HAP-1 (cell line): ENCODE measurements at regions not wholly inside any gene's neighbourhood (a gene's known extent, or its start where the extent isn't known, plus 50 kb on each side); places are given as distances from the start of the nearest gene placed in this dataset.

Experiments used
- DNase-seq, 2 experiments: peaks; one replicate each; pipeline ENCODE4 v3.0.0-alpha.2; 2016 to 2020; ENCODE audit warnings: low spot score in 2 of 2
- H3K27me3 ChIP-seq: fragments of 250-450 bp; sonication (Bioruptor Pico); 2 replicates; pipeline ENCODE4 v1.5.1; 2020; ENCODE audit warnings: low read depth, mild to moderate bottlenecking, moderate library complexity
- H3K36me3 ChIP-seq: fragments of 250-450 bp; sonication (Bioruptor Pico); replicated peaks from 2 replicates; pipeline ENCODE4 v1.5.1; 2020; ENCODE audit warnings: mild to moderate bottlenecking
- H3K4me1 ChIP-seq: fragments of 250-450 bp; sonication (Bioruptor Pico); 2 replicates; pipeline ENCODE4 v1.5.1; 2020; ENCODE audit warnings: mild to moderate bottlenecking
- H3K4me3 ChIP-seq: fragments of 250-450 bp; sonication (Bioruptor Pico); 2 replicates; pipeline ENCODE4 v1.5.1; 2020; ENCODE audit warnings: mild to moderate bottlenecking, moderate library complexity
- H3K9me3 ChIP-seq: fragments of 250-450 bp; sonication (Bioruptor Pico); 2 replicates; pipeline ENCODE4 v1.5.1; 2020; ENCODE audit warnings: mild to moderate bottlenecking, moderate library complexity
- in situ Hi-C: fragments of 300-500 bp; cut with MboI; formaldehyde crosslinking; loops from 3 replicates; pipeline ENCODE4 v1.14.3; 2020; ENCODE audit warnings: low sequenced_read_pairs, inconsistent platforms, mixed read lengths

DNA sequence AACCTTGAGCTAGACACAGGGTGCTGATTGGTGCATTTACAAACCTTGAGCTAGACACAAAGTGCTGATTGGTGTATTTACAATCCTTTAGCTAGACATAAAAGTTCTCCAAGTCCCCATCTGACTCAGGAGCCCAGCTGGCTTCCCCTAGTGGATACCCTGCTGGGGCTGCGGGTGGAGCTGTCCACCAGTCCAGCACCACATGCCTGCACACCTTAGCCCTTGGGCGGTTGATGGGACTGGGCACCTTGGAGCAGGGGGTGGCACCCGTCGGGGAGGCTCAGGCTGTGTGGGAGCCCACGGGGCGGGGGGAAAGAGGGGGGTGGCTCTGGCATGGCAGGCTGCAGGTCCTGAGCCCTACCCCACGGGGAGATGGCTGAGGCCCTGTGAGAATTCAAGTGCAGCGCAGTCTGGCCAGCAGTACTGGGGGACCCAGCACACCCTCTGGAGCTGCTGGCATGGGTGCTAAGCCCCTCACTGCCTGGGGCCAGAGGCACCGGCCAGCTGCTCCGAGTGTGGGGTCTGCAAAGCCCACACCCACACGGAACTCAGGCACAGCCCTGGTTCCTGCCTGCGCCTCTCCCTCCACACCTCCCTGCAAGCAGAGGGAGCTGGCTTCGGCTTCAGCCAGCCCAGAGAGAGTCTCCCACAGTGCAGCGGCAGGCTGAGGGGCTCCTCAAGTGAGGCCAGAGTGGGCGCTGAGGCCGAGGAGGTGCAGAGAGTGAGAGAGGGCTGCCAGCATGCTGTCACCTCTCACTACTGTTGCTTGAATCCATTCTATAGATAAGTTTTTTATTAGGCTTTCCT lies 369.8 kb upstream of the SMIM30 start:
- DNase-seq = no peak
- Histone ChIP-seq H3K4me3 (no peak overlapping the region), H3K4me1 (no peaks in the 10 kb centered on the region), H3K27me3 (no peaks in the 10 kb centered on the region), H3K9me3 (no peaks in the 10 kb centered on the region), H3K36me3 (no peaks in the 10 kb centered on the region)
- in situ Hi-C loops = no loop called here

DNA sequence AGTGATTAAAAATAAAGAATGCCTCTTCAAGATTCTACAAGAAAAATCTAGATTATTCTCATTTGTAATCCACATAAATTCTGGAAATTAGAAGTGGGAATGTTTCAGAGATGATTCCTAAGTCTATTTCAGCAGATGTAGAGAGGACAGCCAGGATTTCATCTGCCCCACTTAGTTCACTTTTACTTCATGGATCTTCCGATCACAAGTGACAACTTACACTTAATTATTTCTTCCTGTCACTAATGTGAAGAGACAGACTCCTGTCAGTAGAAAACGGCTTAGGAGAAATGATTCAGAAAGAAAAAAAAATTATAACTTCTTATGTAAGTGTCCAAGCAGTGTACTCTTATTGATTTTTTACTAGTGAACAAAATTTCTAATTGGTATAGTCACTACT lies 368.2 kb upstream of the SMIM30 start:
- H3K4me3 ChIP-seq = no peak overlapping the region
- H3K9me3 ChIP-seq = no peaks in the 10 kb centered on the region
- in situ Hi-C loops = no loop called here
- no peak for DNase-seq
- no peaks in the 10 kb centered on the region for H3K27me3 ChIP-seq
- H3K4me1 ChIP-seq = no peaks in the 10 kb centered on the region
- no peaks in the 10 kb centered on the region for H3K36me3 ChIP-seq

DNA sequence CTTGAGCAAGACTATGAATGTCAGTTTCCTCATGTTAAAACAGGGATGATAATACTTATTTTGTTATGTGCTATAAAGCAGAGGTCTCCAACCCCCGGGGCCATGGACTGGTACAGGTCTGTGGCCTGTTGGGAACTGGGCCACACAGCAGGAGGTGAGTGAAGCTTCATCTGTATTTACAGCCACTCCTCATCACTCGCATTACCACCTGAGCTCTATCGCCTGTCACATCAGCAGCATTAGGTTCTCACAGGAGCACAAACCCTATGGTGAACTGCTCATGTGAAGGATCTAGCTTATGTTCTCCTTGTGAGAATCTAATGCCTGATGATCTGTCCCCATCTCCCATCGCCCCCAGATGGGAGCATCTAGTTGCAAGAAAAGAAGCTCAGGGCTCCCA lies 365.3 kb upstream of the SMIM30 start:
- Histone ChIP-seq H3K27me3 (no peaks in the 10 kb centered on the region), H3K36me3 (no peaks in the 10 kb centered on the region), H3K9me3 (no peaks in the 10 kb centered on the region), H3K4me3 (no peak overlapping the region), H3K4me1 (no peaks in the 10 kb centered on the region)
- no peak for DNase-seq
- in situ Hi-C loops = no loop called here

DNA sequence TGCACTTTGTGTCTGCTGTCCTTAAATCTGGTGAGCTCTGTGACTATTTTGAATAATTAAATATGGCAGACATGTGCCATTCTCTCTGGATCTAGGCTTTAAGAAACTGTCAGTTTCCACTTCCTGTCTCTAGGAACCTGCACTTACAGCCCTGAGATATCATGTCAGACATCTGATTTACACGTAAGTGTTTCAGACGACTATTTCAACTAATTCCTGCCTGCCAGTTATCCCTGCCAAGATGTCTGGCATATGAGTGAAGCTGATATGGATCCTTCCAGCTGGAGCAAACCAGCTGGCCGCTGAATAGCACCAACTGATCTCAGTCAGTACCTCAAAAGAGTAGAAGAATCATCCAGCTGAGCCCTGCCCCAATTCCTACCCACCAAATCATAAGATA lies 362.2 kb upstream of the SMIM30 start:
- H3K27me3 ChIP-seq = no peaks in the 10 kb centered on the region
- in situ Hi-C loops = no loop called here
- DNase-seq = no peak
- H3K36me3 ChIP-seq = no peaks in the 10 kb centered on the region
- no peaks in the 10 kb centered on the region for H3K4me1 ChIP-seq
- H3K9me3 ChIP-seq = no peaks in the 10 kb centered on the region
- H3K4me3 ChIP-seq = no peak overlapping the region

DNA sequence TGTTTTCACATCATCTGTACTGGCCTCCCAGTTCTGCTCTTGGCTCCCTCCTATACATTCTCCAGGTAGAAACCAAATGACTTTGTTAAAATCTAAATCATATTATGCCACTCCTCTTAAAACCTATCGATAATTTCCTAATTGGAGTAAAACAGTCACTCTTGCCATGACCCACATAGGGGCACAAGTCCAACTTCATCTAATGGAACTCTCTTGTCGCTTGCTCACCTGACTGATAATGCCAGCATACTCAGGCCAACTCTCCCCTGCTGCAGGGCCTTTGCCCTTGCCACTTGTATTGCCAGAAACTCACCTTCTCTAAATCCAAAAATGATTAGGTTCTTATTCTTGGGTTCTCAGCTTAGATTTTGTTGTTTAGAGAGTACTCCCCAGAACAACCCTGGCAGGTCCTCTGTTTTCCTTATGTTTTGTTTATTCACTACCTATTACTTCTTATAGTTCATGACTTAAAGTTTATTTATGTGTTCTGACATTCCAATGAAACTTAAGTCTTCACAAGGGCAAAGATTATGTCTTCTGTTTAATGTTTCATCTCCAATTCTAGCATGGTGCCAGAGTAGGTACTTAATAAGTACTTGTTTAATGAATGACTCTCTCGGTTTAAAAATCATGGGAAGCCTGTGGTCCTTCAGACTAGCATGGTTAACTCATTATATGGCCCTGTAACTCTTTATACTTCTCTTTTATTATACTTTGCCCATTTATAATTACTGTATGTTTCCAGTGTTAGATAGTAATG lies 345.9 kb upstream of the SMIM30 start:
- DNase-seq = no peak
- in situ Hi-C loops = no loop called here
- H3K4me1 ChIP-seq = no peaks in the 10 kb centered on the region

DNA sequence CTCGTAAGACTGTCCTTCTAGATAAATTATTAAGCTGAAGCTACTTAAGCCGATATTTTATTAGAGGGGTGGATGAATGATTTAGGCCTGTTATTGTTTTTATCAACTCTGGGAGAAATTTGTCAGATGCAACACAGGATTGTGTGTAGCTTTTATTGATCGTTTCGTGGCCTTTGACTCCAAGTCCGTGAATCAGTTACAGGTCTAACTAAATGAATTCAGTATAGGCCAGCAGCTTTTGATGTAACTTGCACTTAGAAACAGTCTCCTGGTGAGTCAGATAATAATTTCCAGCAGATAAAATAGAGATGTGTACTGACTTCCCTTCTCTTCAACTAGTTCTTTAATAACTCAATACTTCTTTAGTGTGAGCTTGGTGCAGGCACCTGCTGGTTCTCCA lies 341.7 kb upstream of the SMIM30 start:
- H3K4me1 ChIP-seq = no peaks in the 10 kb centered on the region
- in situ Hi-C loops = no loop called here
- no peaks in the 10 kb centered on the region for H3K27me3 ChIP-seq
- no peaks in the 10 kb centered on the region for H3K36me3 ChIP-seq
- no peak overlapping the region for H3K4me3 ChIP-seq
- no peaks in the 10 kb centered on the region for H3K9me3 ChIP-seq
- no peak for DNase-seq

More for the DNA sequence above, 345.9 kb upstream of the SMIM30 start:
- Histone ChIP-seq H3K9me3 (no peaks in the 10 kb centered on the region), H3K36me3 (no peaks in the 10 kb centered on the region), H3K4me3 (no peak overlapping the region), H3K27me3 (no peaks in the 10 kb centered on the region)

DNA sequence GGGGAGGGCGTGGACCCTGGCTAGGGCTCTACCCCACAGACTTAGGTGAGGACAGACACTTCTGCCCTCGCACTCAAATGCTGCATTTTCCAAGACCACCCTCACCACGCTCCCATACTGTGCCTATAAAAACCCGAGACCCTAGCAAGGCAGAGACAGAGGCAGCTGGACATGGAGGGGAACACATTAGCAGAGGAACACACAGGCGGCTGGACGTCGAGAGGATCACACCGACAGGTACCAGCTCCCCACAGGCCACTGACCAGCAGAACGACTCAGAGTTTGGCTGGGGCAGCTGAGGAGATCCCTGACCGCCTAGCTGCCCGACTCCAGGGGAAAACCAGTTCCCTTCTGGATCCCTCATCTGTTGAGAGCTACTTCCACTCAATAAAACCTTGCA lies 338.2 kb upstream of the SMIM30 start:
- H3K4me1 ChIP-seq = no peaks in the 10 kb centered on the region
- no peaks in the 10 kb centered on the region for H3K36me3 ChIP-seq
- H3K9me3 ChIP-seq = no peaks in the 10 kb centered on the region
- in situ Hi-C loops = no loop called here
- no peaks in the 10 kb centered on the region for H3K27me3 ChIP-seq
- H3K4me3 ChIP-seq = no peak overlapping the region
- DNase-seq = no peak

DNA sequence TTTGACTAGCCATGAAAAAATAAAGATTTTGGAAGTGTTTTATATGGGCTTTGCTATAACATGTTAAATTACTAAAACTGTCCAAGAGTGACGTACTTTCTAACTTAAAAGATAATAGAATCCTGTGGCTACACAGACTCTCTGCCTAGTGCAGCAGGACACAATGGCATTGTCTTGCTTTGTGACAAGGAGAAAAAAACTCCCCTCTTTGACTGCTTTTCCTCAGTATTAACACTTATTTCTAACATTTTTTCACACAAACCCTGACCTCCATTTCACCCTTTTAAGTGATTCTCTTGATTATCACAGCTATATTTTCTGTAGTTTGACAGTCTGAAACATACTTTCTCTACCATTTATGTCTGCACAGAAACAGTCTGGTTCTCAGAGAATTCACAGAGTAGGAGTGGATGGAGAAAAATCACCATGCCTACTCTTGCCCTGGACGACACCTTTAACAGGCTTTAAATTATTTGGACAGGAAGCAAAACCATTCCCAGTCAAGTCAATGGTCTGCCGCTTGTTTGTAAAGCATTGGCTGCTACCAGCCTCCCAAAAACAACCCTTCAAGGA lies 336.3 kb upstream of the SMIM30 start:
- no peaks in the 10 kb centered on the region for H3K9me3 ChIP-seq
- no peak overlapping the region for H3K4me3 ChIP-seq
- in situ Hi-C loops = no loop called here
- DNase-seq = no peak
- H3K36me3 ChIP-seq = no peaks in the 10 kb centered on the region
- no peaks in the 10 kb centered on the region for H3K27me3 ChIP-seq
- H3K4me1 ChIP-seq = no peaks in the 10 kb centered on the region

DNA sequence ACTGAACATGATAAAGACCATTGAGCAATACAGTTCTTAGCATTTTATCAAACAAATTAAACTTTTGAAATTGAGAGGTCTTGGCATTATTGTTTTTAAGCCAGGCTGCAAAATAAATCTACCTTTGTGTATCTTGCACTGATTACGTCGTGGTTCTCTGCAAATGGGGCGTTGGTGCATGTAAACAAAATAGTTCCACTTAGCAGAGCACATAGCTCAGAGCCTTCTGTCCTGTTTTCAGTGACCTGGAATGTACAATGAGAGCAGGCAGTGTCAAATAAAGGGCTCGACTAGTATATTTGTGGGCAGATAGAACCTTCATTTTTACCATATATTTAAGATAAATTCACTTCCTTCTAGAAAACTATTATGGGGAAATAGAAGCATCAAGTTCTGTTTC lies 333.9 kb upstream of the SMIM30 start:
- no peaks in the 10 kb centered on the region for H3K27me3 ChIP-seq
- no peak for DNase-seq
- H3K4me1 ChIP-seq = no peaks in the 10 kb centered on the region
- in situ Hi-C loops = no loop called here
- no peaks in the 10 kb centered on the region for H3K36me3 ChIP-seq
- H3K4me3 ChIP-seq = no peak overlapping the region
- no peaks in the 10 kb centered on the region for H3K9me3 ChIP-seq

DNA sequence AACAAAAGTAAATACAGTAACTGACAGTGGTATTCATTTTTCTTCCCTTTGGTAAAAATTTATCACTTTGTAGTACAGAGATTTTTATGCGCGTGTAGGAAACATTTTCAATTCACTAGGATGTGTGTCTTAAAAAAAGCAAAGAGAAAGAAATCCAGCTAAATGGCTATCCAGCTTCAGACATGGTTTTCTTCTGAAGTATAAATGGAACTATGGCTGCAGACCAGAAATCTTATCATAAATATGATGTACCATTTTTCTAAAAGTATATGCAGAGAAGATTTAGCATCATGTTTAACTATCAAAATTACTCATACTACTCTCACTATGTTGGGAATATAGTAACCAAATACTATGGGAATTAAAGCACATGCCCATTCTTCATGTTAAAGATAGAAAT lies 328.4 kb upstream of the SMIM30 start:
- in situ Hi-C loops = no loop called here
- no peak overlapping the region for H3K4me3 ChIP-seq

DNA sequence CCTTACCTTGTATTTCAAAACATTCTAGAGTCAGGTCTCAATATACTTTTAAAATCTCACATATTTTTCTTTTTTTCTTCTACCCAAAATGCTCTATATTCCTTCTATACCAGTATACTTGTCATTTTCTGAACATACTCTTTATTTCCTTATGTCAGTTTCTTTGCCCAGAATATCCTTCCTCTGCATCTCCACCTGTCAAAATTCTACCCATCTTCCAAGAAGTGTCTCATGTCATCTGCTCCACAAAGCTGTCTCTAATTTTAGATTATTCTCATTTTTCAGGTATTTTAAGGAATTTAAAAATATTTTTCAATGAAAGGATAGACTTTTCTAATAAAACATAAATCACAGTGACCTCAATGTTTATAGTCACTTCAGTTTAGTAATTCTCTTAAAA lies 328.0 kb upstream of the SMIM30 start:
- H3K36me3 ChIP-seq = no peaks in the 10 kb centered on the region
- H3K4me1 ChIP-seq = no peaks in the 10 kb centered on the region
- in situ Hi-C loops = no loop called here
- no peaks in the 10 kb centered on the region for H3K9me3 ChIP-seq
- no peak overlapping the region for H3K4me3 ChIP-seq
- no peak for DNase-seq
- no peaks in the 10 kb centered on the region for H3K27me3 ChIP-seq

More for the DNA sequence above, 328.4 kb upstream of the SMIM30 start:
- DNase-seq = no peak
- H3K9me3 ChIP-seq = no peaks in the 10 kb centered on the region
- H3K36me3 ChIP-seq = no peaks in the 10 kb centered on the region
- H3K27me3 ChIP-seq = no peaks in the 10 kb centered on the region
- H3K4me1 ChIP-seq = no peaks in the 10 kb centered on the region

DNA sequence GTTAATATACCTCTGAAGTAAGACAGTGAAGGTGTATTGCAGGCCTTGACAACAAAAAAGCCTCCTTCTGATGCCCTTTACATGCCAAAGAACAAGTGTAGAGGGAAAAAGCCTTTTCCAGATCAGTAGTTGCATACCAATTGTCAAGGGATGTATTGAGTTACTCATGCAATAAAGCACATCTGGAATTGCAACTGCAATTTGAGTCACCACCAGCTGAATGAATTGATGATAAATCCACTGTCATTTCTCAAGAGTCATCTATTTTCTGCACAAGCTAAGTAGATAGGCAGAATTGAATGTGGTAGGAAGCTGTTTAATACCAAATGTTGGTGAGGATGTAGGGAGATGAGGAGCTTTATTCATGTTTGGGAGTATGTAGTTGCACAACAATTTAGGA lies 325.9 kb upstream of the SMIM30 start:
- in situ Hi-C loops = no loop called here
- Histone ChIP-seq H3K9me3 (no peaks in the 10 kb centered on the region), H3K36me3 (no peaks in the 10 kb centered on the region), H3K4me1 (no peaks in the 10 kb centered on the region), H3K4me3 (no peak overlapping the region), H3K27me3 (no peaks in the 10 kb centered on the region)
- no peak for DNase-seq

DNA sequence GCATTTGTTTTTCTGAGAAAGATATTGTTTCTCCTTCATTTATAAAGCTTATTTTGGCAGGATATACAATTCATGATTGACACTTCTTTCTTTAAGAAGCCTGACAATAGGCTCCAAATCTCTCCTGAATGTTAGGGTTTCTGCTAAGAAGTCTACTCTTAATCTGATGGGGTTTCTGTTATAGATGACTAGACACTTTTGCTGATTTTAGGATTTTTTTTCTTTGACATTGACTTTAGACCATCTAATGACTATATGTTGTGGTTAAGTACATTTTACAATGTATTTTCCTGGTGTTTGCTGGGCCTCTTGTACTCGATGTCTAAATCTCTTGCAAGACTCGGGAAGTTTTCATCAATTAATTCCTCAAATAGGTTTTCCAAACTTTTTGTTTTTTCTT lies 321.8 kb upstream of the SMIM30 start:
- Histone ChIP-seq H3K27me3 (no peaks in the 10 kb centered on the region), H3K9me3 (no peaks in the 10 kb centered on the region), H3K4me3 (no peak overlapping the region), H3K4me1 (no peaks in the 10 kb centered on the region), H3K36me3 (no peaks in the 10 kb centered on the region)
- DNase-seq = no peak
- in situ Hi-C loops = no loop called here

DNA sequence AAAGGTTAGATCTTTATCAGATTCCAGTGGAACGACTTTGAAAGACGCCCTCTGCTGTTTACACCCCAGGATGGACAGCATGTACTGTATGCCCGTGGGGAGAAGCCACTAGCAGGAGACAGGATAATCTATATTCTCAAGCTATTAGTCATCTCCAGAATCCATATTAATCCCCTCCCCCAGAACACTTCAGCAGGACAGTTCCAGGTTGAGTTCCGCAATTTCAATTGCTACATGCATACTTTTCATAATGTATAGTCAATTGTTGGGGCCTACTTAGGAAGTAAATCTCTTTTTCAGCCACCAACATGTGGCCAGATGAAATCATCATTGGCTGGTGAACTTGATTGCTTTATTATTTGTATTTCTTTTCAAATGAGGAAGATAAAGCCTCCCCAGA lies 313.1 kb upstream of the SMIM30 start:
- Histone ChIP-seq H3K9me3 (no peaks in the 10 kb centered on the region), H3K4me1 (no peaks in the 10 kb centered on the region), H3K4me3 (no peak overlapping the region), H3K36me3 (no peaks in the 10 kb centered on the region), H3K27me3 (no peaks in the 10 kb centered on the region)
- in situ Hi-C loops = no loop called here
- no peak for DNase-seq
